Nephron progenitor cell (in vitro differentiated cells): ENCODE measurements at regions not wholly inside any gene's neighbourhood (a gene's known extent, or its start where the extent isn't known, plus 50 kb on each side); places are given as distances from the start of the nearest gene placed in this dataset.

ENCODE experiments used
- DNase-seq: peaks from one replicate; pipeline ENCODE4 v3.0.0; 2021
- H3K27ac Mint-ChIP-seq: 2 replicates; pipeline ENCODE4 v1.8.0; 2021; ENCODE audit warnings: mild to moderate bottlenecking, moderate library complexity, mixed read lengths
- H3K27me3 Mint-ChIP-seq: 2 replicates; pipeline ENCODE4 v1.8.0; 2021; ENCODE audit warnings: mild to moderate bottlenecking, low read depth, mixed read lengths; ENCODE audit not compliant: poor library complexity
- H3K36me3 Mint-ChIP-seq: 2 replicates; pipeline ENCODE4 v1.8.0; 2021; ENCODE audit warnings: low read depth, mixed read lengths
- H3K4me1 Mint-ChIP-seq: 2 replicates; pipeline ENCODE4 v1.8.0; 2021; ENCODE audit warnings: mixed read lengths
- H3K4me3 Mint-ChIP-seq: 2 replicates; pipeline ENCODE4 v1.8.0; 2021; ENCODE audit warnings: mild to moderate bottlenecking, moderate library complexity, mixed read lengths
- H3K9me3 Mint-ChIP-seq: 2 replicates; pipeline ENCODE4 v1.8.0; 2021; ENCODE audit warnings: mild to moderate bottlenecking, moderate library complexity, mixed read lengths
- CTCF ChIP-seq: fragments of 200-600 bp; sonication (generic); IDR thresholded peaks from 2 replicates; pipeline ENCODE4 v1.5.0; 2021; ENCODE audit warnings: antibody characterized with exemption

- Mint-ChIP-seq H3K4me3 (no peak overlapping the region), H3K27me3 (peaks cover 4% of the 10 kb centered on the region), H3K9me3 (peaks cover 10% of the 10 kb centered on the region), H3K27ac (no peak overlapping the region), H3K36me3 (no peaks in the 10 kb centered on the region), H3K4me1 (no peaks in the 10 kb centered on the region)
- no peak for DNase-seq
- no peak for TF ChIP-seq CTCF
Measured at GRCh38 chr2:180174580-180174979, 167.5 kb upstream of the CWC22 start.

- Mint-ChIP-seq H3K36me3 (no peaks in the 10 kb centered on the region), H3K4me1 (no peaks in the 10 kb centered on the region), H3K27ac (no peak overlapping the region), H3K9me3 (peaks cover 20% of the 10 kb centered on the region), H3K4me3 (no peak overlapping the region), H3K27me3 (peaks cover 4% of the 10 kb centered on the region)
- no peak for DNase-seq
- no peak for TF ChIP-seq CTCF
Measured at GRCh38 chr2:180169474-180169873, 162.4 kb upstream of the CWC22 start.

- no peak for DNase-seq
- Mint-ChIP-seq H3K4me3 (no peak overlapping the region), H3K36me3 (no peaks in the 10 kb centered on the region), H3K4me1 (no peaks in the 10 kb centered on the region), H3K27me3 (no peaks in the 10 kb centered on the region), H3K9me3 (no peaks in the 10 kb centered on the region), H3K27ac (no peak overlapping the region)
- no peak for TF ChIP-seq CTCF
Measured at GRCh38 chr2:180161415-180161814, 154.3 kb upstream of the CWC22 start.

- Mint-ChIP-seq H3K4me3 (no peak overlapping the region), H3K27ac (no peak overlapping the region), H3K9me3 (no peaks in the 10 kb centered on the region), H3K4me1 (no peaks in the 10 kb centered on the region), H3K27me3 (no peaks in the 10 kb centered on the region), H3K36me3 (no peaks in the 10 kb centered on the region)
- TF ChIP-seq CTCF = no peak
- no peak for DNase-seq
Measured at GRCh38 chr2:180159921-180160320, 152.8 kb upstream of the CWC22 start.

- Mint-ChIP-seq H3K36me3 (no peaks in the 10 kb centered on the region), H3K27ac (no peak overlapping the region), H3K27me3 (no peaks in the 10 kb centered on the region), H3K9me3 (no peaks in the 10 kb centered on the region), H3K4me3 (no peak overlapping the region), H3K4me1 (no peaks in the 10 kb centered on the region)
- no peak for DNase-seq
- no peak for TF ChIP-seq CTCF
Measured at GRCh38 chr2:180158961-180159360, 151.9 kb upstream of the CWC22 start.

- H3K27me3 Mint-ChIP-seq = no peaks in the 10 kb centered on the region
- H3K4me3 Mint-ChIP-seq = no peak overlapping the region
- no peaks in the 10 kb centered on the region for H3K4me1 Mint-ChIP-seq
- no peak for TF ChIP-seq CTCF
- H3K36me3 Mint-ChIP-seq = no peaks in the 10 kb centered on the region
- H3K9me3 Mint-ChIP-seq = no peaks in the 10 kb centered on the region
- DNase-seq = no peak
- H3K27ac Mint-ChIP-seq = no peak overlapping the region
Measured at GRCh38 chr2:180156651-180157050, 149.6 kb upstream of the CWC22 start.
